HPDE6-E6E7 (cell line): ENCODE measurements at regions not wholly inside any gene's neighbourhood (a gene's known extent, or its start where the extent isn't known, plus 50 kb on each side); places are given as distances from the start of the nearest gene placed in this dataset.
A peak's percentile ranks its signal among the peaks of the same experiment; 100 is the strongest.
"Not testable (repeated sequence)": the region's sequence is repeated elsewhere in the genome, so short reads cannot be mapped to it uniquely, and the experiment has no call there.

Experiments used
- DNase-seq: peaks from one replicate; pipeline ENCODE4 v3.0.0; 2011; ENCODE audit warnings: missing footprints; ENCODE audit errors: extremely low spot score

DNA sequence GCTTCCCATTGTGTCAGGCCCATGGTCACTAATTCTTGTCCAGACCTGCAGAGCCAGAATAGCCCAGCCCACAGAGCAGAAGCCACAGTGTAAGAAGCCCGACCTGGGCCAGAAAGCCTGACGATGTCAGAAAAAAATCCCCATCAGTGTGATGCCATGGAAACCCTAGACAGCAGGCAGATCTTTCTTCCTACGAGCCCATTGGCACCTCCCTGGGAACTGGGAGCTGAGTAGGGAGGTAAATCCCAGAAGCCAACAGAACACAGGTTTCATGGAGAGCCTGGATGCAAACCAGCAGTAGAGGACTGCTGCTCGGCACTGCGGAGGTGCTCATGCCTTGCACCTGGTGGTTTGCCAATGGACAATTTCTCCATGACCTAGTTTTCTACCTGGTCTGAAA, 82.2 kb upstream of the SLC22A16 start:
- no peak for DNase-seq

- DNase-seq, result no peak
These were observed 80.8 kb upstream of the SLC22A16 start for GRCh38 chr6:110557199-110557598.

DNA sequence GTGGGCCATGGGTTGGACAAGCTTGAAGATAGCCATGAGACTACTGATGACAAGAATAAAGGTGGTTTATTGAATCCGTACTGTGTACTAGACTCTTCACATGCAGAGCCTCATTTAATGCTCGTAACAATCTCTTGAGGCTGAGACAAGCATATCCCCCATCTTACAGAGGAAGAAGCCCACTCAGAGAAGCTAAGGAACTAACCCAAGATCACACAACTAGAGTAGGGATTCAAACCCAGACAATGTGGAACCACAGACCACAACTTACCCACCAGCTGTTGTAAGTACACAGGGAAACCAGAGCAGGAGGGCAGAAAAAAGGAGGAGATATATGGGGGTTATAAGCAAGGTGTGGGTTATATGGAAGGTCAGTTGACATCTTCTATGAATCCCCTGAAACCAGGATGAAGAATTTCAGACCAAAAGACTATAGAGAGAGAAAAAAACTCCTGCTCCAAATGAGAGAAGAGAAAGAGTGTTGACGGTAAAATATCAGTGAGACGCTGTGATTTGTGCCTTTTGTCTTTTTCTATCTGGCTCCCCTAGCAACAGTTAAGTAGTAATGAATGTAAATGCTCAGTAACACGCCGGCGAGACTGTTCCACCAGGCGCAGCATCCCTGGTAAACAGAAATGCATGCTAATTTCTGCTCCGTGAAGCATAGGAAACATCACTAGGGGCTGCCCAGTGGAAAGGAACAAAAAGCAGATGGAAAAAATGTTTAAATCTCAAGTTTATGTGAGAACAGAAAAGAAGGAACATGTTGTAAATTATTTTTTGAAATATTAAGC, 80.1 kb upstream of the SLC22A16 start:
- no peak for DNase-seq

- DNase-seq, result no peak
These were observed 78.6 kb upstream of the SLC22A16 start for GRCh38 chr6:110554966-110555460.

DNA sequence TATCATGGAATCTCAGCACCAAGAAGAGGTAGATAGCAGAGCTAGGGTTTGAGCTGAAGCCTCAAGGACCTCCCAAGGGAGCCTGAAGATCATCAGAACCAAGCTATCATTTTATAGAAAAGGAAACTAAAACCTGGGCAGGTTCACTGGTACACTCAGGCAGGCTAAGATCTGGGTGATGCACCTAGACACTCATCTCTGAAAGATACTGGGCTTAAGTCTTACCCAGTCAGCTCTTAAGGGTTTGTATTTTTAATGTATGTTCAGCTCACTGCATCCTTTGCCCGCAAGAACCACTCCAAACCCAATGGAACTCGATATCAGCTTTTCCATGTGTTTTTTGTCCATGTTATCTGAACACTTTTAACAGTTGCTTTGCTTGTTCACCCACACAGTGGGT, 78.0 kb upstream of the SLC22A16 start:
- DNase-seq, result no peak

DNA sequence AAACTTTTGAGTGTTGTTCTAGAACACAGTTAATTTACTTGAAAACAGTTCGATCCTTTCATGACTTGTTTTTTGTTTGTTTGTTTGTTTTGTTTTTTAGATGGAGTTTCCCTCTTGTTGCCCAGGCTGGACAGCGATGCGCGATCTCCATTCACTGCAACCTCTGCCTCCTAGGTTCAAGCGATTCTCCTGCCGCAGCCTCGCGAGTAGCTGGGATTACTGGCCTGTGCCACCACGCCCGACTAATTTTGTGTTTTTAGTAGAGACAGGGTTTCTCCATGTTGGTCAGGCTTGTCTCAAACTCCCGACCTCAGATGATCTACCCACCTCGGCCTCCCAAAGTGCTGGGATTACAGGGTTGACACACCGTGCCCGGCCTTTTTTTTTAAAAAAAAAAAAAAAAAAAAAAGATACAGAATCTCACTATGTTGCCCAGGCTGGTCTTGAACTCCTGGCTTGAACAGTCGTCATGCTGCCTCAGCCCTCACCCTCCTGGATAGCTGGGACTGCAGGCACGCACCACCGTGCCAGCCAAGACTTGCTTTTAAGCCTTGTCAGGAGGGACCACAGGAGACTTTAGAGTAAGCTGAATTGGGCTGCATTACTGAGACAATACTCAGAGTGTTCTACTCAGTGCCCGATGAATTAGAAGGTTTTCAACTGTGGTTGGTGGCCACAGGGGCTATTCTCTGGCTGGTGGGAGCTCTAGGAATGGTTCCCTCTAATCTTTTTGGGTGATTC, 76.7 kb upstream of the SLC22A16 start:
- no peak for DNase-seq

- no peak for DNase-seq
These were observed 75.7 kb upstream of the SLC22A16 start for GRCh38 chr6:110552076-110552475.

GRCh38 chr6:110551088-110551487, 74.7 kb upstream of the SLC22A16 start:
- DNase-seq, result no peak

DNA sequence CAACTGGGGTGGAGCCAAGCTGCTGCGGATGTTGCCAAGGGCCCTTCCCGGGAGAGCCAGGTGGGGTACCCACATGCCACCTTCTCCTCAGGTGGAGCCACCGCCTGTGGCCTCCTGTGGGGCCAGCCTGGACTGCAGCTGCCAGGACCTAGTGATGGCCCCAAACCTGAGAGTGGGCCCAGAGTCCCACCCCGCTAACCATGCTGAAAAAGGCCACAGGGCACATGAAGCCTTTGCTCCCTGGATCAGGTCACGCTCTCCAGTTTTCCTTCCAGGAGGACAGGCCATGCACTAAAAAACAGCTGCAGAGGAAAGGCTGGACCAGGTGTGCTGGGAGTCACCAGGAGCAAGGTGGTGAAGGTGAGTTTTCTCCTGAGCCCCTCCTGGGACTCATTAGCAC, 73.9 kb upstream of the SLC22A16 start:
- no peak for DNase-seq

GRCh38 chr6:110549277-110549676, 72.9 kb upstream of the SLC22A16 start:
- no peak for DNase-seq

DNA sequence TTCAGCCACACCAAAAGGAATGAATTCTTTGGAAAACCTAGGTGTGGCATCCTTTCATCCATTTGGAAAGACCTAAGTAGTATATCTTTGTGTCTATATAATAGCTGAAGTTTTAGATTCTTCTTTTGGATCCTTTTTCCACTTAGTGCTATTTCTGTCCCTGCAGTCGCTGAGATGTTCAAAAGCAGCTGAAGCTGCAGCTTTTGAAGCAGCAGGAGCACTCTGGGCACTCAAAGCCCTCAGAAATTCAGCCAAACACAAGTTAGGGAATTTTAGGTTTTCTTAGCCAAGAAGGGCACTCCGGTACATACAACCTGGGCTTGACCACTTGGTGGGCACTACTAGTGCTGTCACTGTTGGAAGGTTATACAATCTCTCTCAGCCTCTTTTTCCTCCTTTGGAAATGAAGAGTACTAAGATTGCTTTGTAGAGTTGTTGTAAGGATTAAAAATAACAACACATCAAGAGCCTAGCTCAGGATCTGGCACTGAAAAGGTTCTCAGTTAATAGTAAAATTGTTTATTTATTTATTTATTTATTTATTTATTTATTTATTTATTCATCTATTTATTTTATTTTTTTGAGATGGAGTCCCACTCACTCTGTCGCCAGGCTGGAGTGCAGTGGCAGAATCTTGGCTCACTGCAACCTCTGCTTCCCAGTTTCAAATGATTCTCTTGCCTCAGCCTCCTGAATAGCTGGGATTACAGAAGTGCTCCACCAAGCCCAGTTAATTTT, 71.9 kb upstream of the SLC22A16 start:
- no peak for DNase-seq

GRCh38 chr6:110547266-110547964, 71.0 kb upstream of the SLC22A16 start:
- DNase-seq, result no peak

GRCh38 chr6:110545081-110545872, 68.9 kb upstream of the SLC22A16 start:
- DNase-seq, result no peak

DNA sequence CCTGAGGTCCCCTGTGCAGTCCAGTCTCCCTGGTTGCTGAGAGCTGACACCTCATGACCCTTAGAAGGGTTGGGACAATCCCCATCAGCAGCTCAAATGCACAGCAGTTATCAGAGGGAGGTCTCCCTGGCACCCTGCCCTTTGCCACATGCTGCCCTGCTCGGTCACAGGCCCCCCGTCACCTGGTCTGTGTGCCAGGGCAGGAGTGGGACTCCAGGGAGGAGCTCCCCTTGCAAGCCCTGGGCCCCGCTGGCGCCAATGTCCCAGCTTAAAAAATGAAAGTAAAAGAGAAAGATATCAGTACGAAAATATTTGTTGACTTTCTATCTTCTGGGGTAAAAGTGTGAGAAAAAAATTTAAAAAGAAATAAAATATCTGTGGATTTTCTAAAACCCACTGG, 68.1 kb upstream of the SLC22A16 start:
- DNase-seq, result no peak

- DNase-seq, result peak; percentile 36
These were observed 66.7 kb upstream of the SLC22A16 start for GRCh38 chr6:110543106-110543505.

DNA sequence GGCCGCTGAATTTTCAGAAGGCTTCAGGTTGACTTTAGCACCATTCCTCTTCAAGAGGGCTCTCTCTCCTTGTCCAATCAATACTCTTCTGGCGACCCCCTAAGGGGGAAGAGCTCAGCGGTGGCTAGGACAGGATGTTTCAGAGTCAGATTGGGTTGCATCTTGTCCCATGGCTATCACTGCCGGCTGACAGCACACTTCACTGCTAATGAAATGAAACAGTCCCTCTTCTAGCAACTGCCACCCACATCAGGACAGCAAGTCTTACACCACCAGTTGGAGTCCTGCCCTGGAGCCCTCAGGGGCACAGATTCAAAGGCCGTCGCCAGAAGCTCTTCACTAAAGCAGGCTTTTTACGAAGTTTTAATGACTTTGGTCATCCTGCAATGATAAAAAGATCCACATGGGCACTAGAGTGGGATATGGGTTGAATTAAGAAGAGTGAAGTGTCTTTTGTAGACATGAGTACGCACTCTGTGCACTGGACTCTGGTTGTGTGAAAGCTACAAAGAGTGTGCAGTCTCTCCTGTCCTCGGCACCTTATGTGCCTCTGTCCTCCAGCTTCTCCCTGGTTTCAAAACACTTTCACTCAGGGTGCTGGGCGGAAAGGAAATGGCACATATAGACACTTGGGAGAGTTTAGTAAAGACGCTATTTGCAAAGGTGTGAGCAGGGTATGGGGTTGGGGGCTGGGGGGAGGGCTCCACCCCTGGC, 66.1 kb upstream of the SLC22A16 start:
- no peak for DNase-seq

- no peak for DNase-seq
These were observed 65.4 kb upstream of the SLC22A16 start for GRCh38 chr6:110541701-110542309.

- DNase-seq, result not testable (repeated sequence)
These were observed 63.0 kb upstream of the SLC22A16 start for GRCh38 chr6:110539277-110540019.
